Stimulated activated CD8-positive, alpha-beta memory T cell treated with anti-CD3 and anti-CD28 coated beads, Interleukin-15, amount 100 ng/mL, for 48 hours (primary cell): ENCODE measurements at regions not wholly inside any gene's neighbourhood (a gene's known extent, or its start where the extent isn't known, plus 50 kb on each side); places are given as distances from the start of the nearest gene placed in this dataset.
"Not testable (repeated sequence)": the region's sequence is repeated elsewhere in the genome, so short reads cannot be mapped to it uniquely, and the experiment has no call there.

Source experiments
- DNase-seq, 2 donors: peaks; one replicate each; pipeline ENCODE4 v3.0.0-alpha.2; 2020; ENCODE audit warnings: low read depth in 2 of 2

DNA sequence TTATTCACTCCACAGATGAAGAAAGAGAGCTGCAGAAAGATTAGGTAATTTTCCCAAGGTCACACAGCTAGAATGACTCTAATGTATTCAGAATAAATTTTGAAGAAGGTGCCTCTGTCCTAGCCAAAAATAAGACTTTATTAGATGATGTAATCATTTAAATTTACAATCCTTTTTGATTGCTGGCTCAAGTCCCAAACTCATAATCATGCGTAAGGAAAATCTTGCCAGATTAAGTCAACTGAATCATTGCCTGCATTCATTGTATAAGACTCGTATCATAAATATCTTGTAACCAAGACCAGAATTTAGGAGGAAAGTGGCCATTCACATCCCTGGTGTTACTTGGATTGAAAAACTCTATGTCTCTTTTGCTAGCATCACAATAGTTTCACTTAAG is 53.1 kb upstream of the STK39 start:
- no peak for DNase-seq

DNA sequence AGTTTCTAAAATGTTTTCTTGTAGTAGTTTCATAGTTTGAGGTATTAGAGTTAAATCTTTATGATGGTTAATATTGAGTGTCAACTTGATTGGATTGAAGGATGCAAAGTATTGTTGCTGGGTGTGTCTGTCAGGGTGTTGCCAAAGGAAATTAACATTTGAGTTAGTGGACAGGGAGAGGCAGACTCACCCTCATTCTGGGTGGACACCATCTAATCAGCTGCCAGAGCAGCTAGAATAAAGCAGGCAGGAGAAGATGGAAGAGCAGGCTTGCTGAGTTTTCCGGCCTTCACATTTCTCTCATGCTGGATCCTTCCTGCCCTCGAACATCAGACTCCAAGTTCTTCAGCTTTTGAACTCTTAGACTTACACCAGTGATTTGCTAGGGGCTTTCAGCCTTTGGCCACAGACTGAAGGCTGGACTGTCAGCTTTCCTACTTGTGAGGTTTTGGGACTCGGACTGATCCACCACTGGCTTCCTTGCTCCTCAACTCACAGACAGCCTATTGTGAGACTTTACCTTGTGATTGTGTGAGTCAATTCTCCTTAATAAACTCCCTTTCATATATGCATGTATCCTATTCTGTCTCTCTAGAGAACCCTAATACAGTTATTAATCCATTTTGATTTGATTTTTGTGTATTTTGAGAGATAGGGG is 56.8 kb upstream of the STK39 start:
- DNase-seq, result no peak

DNA sequence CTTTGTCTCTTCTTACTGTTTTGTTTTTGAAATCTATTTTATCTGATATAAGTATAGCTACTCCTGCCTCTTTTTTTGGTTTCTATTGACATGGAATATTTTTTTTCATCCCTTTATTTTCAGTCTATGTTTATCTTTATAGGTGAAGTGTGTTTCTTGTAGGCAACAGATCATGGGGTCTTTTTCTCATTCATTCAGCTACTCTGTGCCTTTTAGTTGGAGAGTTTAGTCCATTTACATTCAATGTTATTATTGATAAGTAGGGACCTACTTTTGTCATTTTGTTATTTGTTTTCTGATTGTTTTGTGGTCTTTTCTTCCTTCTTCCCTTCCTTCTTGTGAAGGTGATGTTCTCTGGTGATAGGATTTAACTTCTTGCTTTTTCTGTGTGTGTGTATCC is 60.0 kb upstream of the STK39 start:
- DNase-seq, result no peak

DNA sequence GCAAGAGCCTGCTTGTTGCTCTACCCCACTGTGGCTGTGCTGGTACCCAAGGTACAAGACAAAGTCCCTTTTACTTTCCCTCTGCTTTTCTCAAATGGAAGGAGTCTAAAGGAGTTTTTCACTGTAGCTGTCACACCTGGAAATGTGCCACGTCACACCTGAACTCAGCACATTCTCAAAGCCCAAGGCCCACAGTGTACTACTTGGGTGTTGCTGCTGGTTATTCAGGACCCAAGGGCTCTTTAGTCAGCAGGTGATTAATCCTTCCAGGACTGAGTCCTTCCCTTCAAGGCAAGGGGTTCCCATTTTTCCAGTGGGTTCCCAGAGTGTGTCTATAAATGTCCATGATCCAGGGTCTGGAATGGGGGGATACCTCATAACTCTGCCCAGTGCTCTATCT is 63.2 kb upstream of the STK39 start:
- no peak for DNase-seq

DNA sequence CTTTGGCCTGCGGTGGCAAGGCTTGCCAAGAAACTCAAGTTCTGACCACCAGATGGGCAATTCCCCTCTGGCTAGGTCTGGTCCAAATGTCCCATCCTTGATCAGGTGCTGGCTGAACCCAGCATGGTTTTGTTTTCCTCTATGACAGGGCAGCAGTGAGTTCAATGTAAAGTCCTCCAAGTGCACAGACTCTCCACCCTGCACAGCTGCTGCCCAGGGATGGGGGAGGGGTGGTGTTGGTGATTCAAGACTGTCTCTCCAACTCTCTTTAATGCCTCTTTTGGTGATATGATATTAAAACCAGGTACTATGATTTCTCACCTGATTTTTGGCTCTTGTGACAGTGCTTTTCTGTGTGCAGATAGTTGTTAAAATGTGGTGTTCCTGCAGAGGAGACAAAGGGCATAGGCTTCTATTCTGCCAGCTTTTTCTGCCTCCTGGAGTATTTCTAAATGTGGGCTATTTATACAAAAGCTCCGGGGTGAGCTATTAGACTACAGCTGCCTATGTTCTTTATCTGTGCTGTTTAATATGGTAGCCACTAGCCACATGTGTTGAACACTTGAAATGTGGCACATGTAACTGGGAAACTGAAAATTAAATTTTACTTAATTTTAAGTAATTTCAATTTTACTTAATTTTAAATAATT is 64.0 kb upstream of the STK39 start:
- no peak for DNase-seq

DNA sequence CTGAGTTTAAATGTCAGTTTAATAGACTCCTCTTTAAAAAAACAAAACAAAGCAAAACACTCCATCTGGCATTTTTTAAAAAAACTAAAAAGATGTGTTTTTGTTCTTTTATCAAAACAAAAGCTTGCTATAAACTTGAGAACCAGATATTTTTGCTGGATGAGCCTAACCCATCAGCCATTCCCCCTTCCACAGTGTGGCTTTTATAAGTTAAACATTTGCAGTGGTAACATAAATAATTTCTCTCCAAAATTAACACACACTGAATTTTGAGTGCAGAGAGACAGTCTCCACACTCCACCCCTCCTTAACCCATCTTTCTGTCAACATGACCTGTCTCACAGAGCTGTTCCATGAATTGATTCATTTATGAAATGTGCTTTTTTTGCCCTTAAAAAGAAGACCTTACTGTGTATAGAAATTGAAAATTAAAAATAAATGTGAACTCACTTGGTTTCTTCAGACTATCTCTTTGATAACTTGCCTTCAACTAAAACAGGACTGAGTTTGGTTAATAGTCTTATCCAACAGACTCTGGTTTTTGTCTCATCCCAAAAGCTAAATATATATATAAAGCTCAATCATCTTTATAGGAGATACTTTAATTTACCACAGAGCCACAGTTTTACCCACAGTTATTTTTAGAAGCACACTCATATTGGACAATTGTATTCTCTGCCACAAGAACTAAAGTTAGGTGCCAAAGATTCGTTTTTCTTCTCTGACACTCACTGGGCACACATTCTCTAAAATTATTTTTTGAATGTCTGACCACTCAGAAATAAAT is 64.8 kb upstream of the STK39 start:
- DNase-seq, result no peak

DNA sequence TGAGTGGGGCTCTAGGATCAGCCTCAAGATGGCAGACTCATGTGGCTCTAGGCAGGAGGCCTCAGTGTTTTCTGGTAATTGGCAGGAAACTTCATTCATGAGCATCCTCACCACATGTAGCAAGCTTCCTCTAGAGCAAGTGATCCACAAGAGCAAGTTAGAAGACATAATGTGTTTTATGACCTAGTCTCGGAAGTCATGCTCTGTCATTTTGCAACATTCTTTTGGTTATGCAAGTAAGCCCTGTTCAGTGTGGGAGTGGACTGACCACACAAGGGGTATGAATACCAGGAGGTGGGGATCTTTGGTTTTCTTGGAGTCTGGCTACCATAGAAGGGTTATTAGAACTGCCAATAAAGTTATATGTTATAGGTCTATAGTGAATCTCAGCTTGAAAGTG is 66.8 kb upstream of the STK39 start:
- DNase-seq, result no peak

DNA sequence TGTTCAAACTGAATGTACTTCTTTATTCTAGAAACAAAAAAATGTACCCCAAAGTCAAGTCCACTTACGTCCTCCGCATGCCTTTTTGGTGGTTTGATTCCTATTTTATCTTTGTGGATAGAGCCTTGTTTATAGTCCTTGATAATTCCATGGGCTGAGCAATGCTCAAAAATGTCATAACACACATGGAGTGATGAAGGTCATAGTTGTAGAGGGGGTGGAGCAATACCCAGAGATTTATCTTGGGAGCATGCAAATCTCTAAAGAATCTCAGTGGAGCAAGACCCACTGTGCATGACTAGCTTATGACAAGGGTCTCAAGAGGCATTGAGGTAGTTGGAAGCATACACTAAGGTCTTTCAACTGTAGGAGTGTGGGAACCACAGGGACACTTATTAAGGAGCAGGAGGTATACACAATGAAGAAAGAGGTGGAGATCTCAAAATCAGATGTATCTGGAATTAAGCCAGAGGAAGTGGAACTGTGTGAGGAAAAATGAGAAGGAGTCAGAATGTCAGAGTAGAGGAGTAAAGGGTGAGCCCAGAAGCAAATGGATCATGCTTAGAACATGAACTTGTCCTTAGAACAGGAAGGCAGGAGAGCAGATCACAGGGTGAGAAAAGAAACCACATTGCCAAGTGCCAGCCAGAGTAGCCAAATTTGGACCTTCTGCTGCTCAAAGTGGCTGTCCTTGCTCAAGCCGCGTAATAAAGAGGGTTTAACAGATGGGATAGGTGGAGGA is 68.1 kb upstream of the STK39 start:
- no peak for DNase-seq

DNA sequence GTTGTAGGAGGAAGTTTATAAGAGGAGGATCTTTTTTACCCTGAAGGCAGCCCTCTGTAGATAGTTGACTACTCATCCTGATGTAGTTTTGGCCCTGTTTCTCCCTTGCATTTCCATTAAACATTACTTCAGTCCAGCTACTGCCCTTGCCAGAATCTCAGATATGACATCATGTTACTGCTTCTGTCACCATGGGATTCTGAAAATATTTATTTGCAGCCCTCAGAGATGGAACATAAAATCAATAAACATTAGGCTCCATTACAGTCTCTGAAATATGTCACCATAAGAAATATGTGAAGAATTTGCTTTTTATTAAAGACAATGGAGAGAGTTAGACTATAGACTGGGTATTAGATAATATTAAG is 68.7 kb upstream of the STK39 start:
- no peak for DNase-seq

DNA sequence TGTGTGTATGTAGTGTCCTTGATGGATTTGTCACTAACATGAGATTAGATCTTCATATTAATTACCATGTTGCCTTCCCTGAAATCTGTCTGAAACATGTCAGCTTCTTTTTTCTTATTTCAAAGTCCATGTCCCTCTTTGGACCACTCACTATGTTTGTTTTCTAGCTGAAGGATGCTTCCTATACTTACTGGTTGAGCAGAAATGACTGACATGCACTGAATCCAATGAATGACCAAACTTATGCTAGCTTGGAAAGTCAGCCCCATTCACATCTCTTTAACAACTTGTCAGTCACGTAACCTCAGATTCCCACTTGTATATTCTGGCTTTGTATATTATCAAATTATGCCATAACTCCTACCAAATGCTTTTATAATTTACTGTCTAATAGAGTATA is 69.9 kb upstream of the STK39 start:
- no peak for DNase-seq

DNA sequence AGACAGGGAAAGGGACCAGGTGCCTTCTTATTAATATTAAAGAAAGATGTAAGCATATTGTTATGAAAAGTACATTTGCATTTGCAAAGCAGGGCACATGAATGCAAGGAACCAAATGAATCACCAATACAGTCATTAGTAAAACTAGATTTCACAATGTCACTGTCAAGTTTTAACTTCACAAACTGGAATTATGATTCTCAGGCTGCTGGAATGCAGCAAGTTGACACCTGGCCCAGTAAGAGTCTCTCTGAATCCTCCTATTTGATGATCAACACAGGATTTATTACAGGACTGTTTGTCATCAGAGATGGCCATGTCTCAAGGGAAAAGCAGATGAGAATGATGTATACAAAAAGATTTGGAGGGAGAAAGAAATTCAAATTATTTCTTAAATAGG is 72.9 kb upstream of the STK39 start:
- no peak for DNase-seq

DNA sequence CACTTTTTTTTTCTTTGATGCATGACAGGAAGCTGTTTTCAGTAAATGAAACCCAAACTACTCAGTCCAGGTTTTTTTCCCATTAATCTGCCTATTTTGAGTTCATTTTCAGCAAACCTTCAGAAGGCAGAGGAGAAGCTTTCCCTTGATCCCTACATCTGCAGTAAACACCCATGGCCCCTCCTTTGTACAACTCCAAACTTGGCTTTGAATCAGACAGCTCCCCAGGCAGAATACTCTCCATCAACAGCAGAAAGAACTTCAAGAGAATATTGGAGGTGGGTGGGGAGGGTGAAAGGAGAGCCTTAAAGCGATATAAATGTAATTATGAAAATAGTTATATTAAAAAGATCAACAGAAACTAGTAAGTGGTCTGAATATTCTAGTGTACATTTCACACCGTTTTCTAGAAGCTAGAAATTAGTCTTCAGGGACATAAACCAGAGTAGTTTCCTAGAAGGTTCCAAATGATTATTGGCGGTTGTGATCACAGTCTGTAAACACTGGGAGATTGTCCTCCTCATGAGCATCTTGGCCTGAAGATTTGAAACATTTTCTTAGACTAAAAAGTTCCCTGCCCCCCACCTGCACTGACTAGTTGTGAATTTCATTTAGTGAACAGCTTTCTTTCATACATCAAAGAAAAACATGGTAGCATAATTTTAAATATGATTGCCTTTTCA is 75.1 kb upstream of the STK39 start:
- no peak for DNase-seq

DNA sequence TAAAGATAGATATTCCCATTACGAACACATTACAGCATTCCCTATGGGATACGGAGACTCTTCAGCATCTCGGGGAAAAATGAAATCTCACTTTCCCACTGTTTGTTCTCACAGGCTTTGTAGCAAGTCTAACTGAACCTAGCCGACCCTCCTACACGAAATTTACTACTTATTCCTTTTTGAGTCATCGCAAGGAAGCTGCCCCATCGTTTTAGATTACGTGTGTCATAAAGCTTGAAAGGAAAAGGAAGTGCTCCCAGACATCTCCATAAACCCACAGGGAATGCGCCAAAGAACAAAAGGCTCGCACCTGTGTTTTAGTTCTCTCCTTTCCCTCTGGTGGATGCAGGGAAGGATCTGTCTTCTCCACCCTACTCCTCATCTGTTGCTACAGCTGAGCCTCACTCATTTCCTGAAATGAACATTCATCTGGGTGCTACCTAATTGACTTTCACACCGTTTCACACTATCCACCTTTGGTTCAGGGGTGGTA is 76.2 kb upstream of the STK39 start:
- DNase-seq, result no peak

DNA sequence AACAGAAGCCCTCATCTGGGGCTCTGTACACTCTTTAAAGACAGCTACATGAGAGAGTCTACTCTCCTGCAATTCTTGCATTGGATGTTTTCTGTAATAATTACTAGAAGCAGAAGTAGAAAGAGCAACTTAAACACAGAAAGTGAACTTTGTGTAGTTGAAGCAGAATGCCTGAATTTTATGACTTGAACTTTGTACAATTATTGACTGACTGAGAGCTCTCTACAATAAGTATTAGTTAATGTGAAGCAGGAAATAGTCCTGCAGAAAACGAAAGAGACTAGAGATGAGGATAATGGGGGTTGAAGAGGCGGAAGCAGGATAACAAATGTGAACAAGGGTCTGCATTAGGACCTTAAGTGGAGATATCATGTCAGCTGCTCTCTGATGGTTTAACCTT is 79.2 kb upstream of the STK39 start:
- DNase-seq, result no peak

DNA sequence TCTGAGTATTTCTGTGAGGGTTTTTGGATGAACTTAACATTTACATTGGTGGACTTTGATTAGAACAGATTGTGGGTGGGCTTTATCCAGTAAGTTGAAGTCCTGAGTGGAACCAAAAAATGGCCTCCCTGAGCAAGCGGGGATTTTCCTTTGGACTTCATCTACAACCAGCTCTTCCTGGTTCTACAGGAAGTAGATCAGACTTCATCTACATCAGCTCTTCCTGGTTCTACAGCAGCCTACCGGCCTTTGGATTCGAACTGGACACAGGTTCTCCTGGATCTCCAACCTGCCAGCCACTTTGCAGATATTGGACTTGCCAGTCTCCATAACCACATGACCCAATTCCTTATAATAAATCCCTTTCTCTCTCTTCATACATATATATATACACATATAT is 79.9 kb upstream of the STK39 start:
- no peak for DNase-seq

DNA sequence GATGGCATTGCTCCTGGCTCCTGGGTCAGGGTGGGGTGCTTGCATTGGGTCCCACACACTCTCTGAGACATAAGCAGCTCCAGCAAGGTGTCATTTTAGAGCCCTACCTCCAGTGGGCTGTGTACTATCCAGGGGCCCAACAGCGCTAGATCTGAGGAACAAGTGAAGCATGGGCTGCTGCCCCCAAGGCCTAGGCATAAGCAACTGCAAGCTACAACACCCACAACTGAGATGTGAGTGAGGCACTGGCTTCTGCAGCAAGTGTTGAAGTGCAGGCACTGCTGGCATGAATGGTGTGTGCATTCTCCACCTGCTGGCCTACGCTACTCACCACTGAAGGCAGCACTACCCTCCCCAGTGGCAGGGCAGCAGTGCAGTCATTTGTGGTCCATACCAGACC is 81.0 kb upstream of the STK39 start:
- DNase-seq, result no peak

DNA sequence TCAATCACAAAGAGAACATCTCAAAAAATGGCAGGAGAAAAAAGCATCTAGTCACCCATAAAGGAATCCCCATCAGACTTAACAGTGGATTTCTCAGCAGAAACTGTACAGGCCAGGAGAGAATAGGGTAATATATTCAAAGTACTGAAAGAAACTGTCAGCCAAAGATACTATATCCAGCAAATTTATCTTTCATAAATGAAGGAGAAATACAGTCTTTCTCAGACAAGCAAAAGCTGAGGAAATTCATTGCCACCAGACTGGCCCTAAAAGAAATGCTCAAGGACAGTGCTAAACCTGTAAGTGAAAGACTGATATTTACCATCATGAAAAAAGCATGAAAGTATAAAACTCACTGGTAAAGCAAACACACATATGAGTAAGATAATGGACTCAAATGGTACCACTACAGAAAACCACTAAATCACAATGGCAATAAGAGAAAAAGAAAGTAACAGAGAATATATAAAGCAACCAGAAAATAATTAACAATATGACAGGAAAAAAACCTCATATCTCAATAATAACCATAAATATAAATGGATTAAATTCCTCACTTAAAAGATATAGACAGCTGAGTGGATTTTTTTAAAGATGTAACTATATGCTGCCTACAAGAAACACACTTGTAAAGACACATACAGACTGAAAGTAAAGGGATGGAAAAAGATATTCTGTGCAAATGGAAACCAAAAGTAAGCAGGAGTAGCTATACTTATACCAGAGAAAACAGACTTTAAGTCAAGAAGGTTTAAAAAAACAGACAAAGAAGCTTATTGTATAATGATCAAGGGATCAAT is 83.4 kb upstream of the STK39 start:
- no peak for DNase-seq

DNA sequence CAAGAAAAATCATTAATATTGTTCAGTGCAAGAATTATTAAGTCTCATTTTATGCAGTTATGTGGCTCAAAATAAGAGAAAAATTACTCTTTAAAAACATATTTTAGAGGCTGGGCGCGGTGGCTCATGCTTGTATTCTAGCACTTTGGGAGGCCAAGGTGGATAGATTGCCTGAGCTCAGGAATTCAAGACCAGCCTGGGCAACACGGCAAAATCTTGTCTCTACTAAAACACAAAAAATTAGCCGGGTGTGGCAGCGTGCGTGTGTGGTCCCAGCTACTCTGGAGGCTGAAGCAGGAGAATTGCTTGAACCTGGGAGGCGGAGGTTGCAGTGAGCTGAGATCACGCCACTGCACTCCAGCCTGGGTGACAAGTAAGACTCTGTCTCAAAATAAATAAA is 87.9 kb upstream of the STK39 start:
- not testable (repeated sequence) for DNase-seq

DNA sequence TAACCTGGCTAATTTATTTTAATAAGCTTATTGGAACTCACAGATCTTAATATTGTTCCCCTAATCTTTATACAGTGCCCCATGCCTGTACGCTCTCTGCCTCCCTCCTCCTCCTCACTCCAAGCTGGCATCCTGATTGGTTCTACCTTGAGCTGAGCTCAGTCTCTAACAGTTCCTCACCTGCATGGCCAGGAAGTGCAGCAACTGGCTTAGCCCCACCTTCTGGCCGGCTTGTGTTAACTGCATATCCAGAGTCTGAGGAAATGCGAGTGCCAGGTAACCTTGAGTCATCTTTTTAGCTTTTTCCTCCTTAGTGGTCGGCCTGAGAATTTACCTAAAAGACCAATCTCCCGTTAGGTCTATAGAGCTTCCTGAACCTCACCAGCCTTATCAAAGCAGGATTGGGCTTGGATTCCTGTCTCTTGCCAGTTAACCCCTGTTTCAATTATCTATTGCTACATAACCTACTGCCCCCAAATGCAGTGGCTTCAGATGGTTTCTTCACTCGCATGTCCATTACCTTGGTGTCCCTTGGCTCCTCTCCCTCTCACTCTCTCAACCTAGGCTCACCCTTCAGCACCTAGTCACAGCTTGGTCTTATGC is 89.5 kb upstream of the STK39 start:
- peak in 1 of 2 donors; percentile 43 for DNase-seq

DNA sequence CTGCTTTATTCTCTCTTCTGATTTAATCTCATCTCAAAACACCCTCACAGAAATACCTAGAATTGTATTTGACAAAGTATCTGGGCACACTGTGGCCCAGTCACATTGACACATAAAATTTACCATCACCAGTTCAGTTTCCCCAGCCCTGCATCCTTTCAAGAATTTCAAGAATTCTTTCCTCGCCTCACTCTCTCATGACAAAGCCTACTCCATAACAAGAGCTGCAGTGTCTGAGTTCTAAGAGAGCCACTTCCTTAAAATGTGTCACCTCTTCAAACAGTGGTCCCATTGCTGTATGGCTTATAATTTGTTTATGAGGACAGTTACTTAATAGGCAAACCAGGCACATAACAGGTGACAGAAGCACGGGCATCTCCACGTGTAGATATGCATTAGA is 90.9 kb upstream of the STK39 start:
- DNase-seq, result no peak
